PFSK-1 (cell line): ENCODE measurements at regions not wholly inside any gene's neighbourhood (a gene's known extent, or its start where the extent isn't known, plus 50 kb on each side); places are given as distances from the start of the nearest gene placed in this dataset.

ENCODE experiments used
- FOXP2 ChIP-seq: optimal IDR thresholded peaks from 2 replicates; pipeline ENCODE3; 2011; ENCODE audit warnings: borderline replicate concordance, control low read depth, inconsistent platforms; ENCODE audit not compliant: insufficient read depth; ENCODE audit errors: extremely low read length, extremely low read depth
- POLR2AphosphoS5 ChIP-seq: IDR thresholded peaks from 2 replicates; pipeline ENCODE4 v1.6.1; 2012; ENCODE audit warnings: low read depth, mild to moderate bottlenecking, control low read depth, low read length, moderate library complexity
- SIN3A ChIP-seq: IDR thresholded peaks from 2 replicates; pipeline ENCODE4 v1.6.1; 2012; ENCODE audit warnings: mild to moderate bottlenecking, low read length, moderate library complexity, borderline replicate concordance; ENCODE audit not compliant: insufficient read depth
- TAF1 ChIP-seq: IDR thresholded peaks from 2 replicates; pipeline ENCODE4 v1.6.1; 2012; ENCODE audit warnings: low read length, control low read depth, borderline replicate concordance; ENCODE audit not compliant: insufficient read depth
- TF ChIP-seq, protein P1 (sequence below), 2 experiments: IDR thresholded peaks; 2 replicates each; pipeline versions ENCODE4 v1.6.1 to v1.8.0; 2011 to 2012; ENCODE audit warnings: low read depth in 2 of 2, low read length in 2 of 2, control low read depth in 1 of 2, inconsistent platforms in 1 of 2, mild to moderate bottlenecking in 1 of 2, moderate library complexity in 1 of 2; ENCODE audit not compliant: insufficient read depth in 1 of 2

- TF ChIP-seq TAF1 (no peak), SIN3A (no peak), POLR2AphosphoS5 (no peak), FOXP2 (no peak)
- TF ChIP-seq, protein P1, sequence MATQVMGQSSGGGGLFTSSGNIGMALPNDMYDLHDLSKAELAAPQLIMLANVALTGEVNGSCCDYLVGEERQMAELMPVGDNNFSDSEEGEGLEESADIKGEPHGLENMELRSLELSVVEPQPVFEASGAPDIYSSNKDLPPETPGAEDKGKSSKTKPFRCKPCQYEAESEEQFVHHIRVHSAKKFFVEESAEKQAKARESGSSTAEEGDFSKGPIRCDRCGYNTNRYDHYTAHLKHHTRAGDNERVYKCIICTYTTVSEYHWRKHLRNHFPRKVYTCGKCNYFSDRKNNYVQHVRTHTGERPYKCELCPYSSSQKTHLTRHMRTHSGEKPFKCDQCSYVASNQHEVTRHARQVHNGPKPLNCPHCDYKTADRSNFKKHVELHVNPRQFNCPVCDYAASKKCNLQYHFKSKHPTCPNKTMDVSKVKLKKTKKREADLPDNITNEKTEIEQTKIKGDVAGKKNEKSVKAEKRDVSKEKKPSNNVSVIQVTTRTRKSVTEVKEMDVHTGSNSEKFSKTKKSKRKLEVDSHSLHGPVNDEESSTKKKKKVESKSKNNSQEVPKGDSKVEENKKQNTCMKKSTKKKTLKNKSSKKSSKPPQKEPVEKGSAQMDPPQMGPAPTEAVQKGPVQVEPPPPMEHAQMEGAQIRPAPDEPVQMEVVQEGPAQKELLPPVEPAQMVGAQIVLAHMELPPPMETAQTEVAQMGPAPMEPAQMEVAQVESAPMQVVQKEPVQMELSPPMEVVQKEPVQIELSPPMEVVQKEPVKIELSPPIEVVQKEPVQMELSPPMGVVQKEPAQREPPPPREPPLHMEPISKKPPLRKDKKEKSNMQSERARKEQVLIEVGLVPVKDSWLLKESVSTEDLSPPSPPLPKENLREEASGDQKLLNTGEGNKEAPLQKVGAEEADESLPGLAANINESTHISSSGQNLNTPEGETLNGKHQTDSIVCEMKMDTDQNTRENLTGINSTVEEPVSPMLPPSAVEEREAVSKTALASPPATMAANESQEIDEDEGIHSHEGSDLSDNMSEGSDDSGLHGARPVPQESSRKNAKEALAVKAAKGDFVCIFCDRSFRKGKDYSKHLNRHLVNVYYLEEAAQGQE (IDR thresholded peaks at IDR 0.05; ENCODE audit: insufficient read depth in 1 of 2, low read depth in 2 of 2, low read length in 2 of 2), result no peak
These were observed 93.9 kb downstream of the EOMES start for GRCh38 chr3:27628026-27628750.
